GM18511 (cell line): ENCODE measurements at regions not wholly inside any gene's neighbourhood (a gene's known extent, or its start where the extent isn't known, plus 50 kb on each side); places are given as distances from the start of the nearest gene placed in this dataset.
A peak's percentile ranks its signal among the peaks of the same experiment; 100 is the strongest.
"Not testable (repeated sequence)": the region's sequence is repeated elsewhere in the genome, so short reads cannot be mapped to it uniquely, and the experiment has no call there.

Experiments
- ATAC-seq: cut with Tn5 transposase; IDR thresholded peaks from one replicate; pipeline ENCODE4 v1.9.1; 2021; ENCODE audit warnings: mild to moderate bottlenecking, moderate library complexity; ENCODE audit not compliant: unreplicated experiment

- no peak for ATAC-seq
These were observed 80.7 kb downstream of the TFAP2B start for GRCh38 chr6:50899306-50899870.

GRCh38 chr6:50902260-50902659 is 83.6 kb downstream of the TFAP2B start:
- no peak for ATAC-seq

GRCh38 chr6:50905297-50905696 is 86.6 kb downstream of the TFAP2B start:
- no peak for ATAC-seq

- no peak for ATAC-seq
These were observed 88.9 kb downstream of the TFAP2B start for GRCh38 chr6:50907565-50907964.

GRCh38 chr6:50913105-50913770 is 94.6 kb downstream of the TFAP2B start:
- ATAC-seq = no peak

- not testable (repeated sequence) for ATAC-seq
These were observed 102.7 kb downstream of the TFAP2B start for GRCh38 chr6:50921378-50921777.

- no peak for ATAC-seq
These were observed 103.3 kb downstream of the TFAP2B start for GRCh38 chr6:50921968-50922367.

- no peak for ATAC-seq
These were observed 104.2 kb downstream of the TFAP2B start for GRCh38 chr6:50922579-50923525.

GRCh38 chr6:50924758-50925157 is 106.1 kb downstream of the TFAP2B start:
- no peak for ATAC-seq

- no peak for ATAC-seq
These were observed 106.9 kb downstream of the TFAP2B start for GRCh38 chr6:50925548-50925947.

- ATAC-seq = no peak
These were observed 107.3 kb downstream of the TFAP2B start for GRCh38 chr6:50925981-50926380.

- ATAC-seq = no peak
These were observed 109.1 kb downstream of the TFAP2B start for GRCh38 chr6:50927800-50928199.

GRCh38 chr6:50929323-50929722 is 110.7 kb downstream of the TFAP2B start:
- no peak for ATAC-seq

- ATAC-seq = no peak
These were observed 116.8 kb downstream of the TFAP2B start for GRCh38 chr6:50935442-50935841.

- ATAC-seq = no peak
These were observed 117.6 kb downstream of the TFAP2B start for GRCh38 chr6:50936277-50936681.

GRCh38 chr6:50939931-50940330 is 121.3 kb downstream of the TFAP2B start:
- ATAC-seq = no peak

- no peak for ATAC-seq
These were observed 127.1 kb downstream of the TFAP2B start for GRCh38 chr6:50945789-50946188.

GRCh38 chr6:50952092-50952907 is 133.6 kb downstream of the TFAP2B start:
- ATAC-seq = peak; percentile 62

- ATAC-seq = no peak
These were observed 137.3 kb downstream of the TFAP2B start for GRCh38 chr6:50956014-50956413.

- no peak for ATAC-seq
These were observed 139.6 kb downstream of the TFAP2B start for GRCh38 chr6:50958148-50958697.
